WTC11 (cell line): ENCODE measurements at regions not wholly inside any gene's neighbourhood (a gene's known extent, or its start where the extent isn't known, plus 50 kb on each side); places are given as distances from the start of the nearest gene placed in this dataset.
A peak's percentile ranks its signal among the peaks of the same experiment; 100 is the strongest.

Experiments used
- ATAC-seq: fragments of 200-7000 bp; cut with Tn5 transposase; 2 replicates; pipeline ENCODE4 v1.10.0; 2021; ENCODE audit warnings: mild to moderate bottlenecking, moderate library complexity
- CTCF ChIA-PET: fragments of 300-600 bp; sonication (Branson Sonifier 250); formaldehyde crosslinking; loops from one replicate; lab custom pipeline; 2021; ENCODE audit warnings: antibody characterized with exemption; lab: Charles Lee
- POLR2A ChIA-PET: fragments of 350-600 bp; sonication (Branson Sonifier 250); formaldehyde crosslinking; loops from one replicate; lab custom pipeline; 2021; ENCODE audit warnings: antibody characterized with exemption; lab: Charles Lee
- DNase-seq: peaks from one replicate; pipeline ENCODE4 v3.0.0; 2021; ENCODE audit warnings: low spot score
- H3K27ac Mint-ChIP-seq: 2 replicates; pipeline ENCODE4 v1.8.0; 2021; ENCODE audit warnings: mixed read lengths
- H3K27me3 Mint-ChIP-seq: 2 replicates; pipeline ENCODE4 v1.8.0; 2021; ENCODE audit warnings: low read depth, mild to moderate bottlenecking, moderate library complexity, mixed read lengths
- H3K36me3 Mint-ChIP-seq: 2 replicates; pipeline ENCODE4 v1.8.0; 2021; ENCODE audit warnings: mixed read lengths
- H3K4me1 Mint-ChIP-seq: 2 replicates; pipeline ENCODE4 v1.8.0; 2022; ENCODE audit warnings: mixed read lengths
- H3K4me3 Mint-ChIP-seq: 2 replicates; pipeline ENCODE4 v1.8.0; 2021; ENCODE audit warnings: mild to moderate bottlenecking, moderate library complexity, mixed read lengths
- H3K9me3 Mint-ChIP-seq: 2 replicates; pipeline ENCODE4 v1.8.0; 2021; ENCODE audit warnings: mixed read lengths
- ELF4 ChIP-seq: sonication (generic); formaldehyde crosslinking; IDR thresholded peaks from 2 replicates; pipeline ENCODE4 v1.8.1; 2022; ENCODE audit warnings: low read depth, mild to moderate bottlenecking, moderate library complexity, missing genetic modification reagents
- FOXJ3 ChIP-seq: sonication (generic); formaldehyde crosslinking; IDR thresholded peaks from 2 replicates; pipeline ENCODE4 v1.9.0; 2021; ENCODE audit warnings: missing genetic modification reagents, mild to moderate bottlenecking, borderline replicate concordance
- FOXK1 ChIP-seq: sonication (generic); formaldehyde crosslinking; IDR thresholded peaks from 2 replicates; pipeline ENCODE4 v1.8.0; 2022; ENCODE audit warnings: mild to moderate bottlenecking, moderate library complexity, missing genetic modification reagents
- GABPB1 ChIP-seq: sonication (generic); formaldehyde crosslinking; IDR thresholded peaks from 2 replicates; pipeline ENCODE4 v1.8.1; 2023; ENCODE audit warnings: mild to moderate bottlenecking, missing genetic modification reagents
- GRHL2 ChIP-seq: fragments of 250-450 bp; sonication (Bioruptor Pico); IDR thresholded peaks from 2 replicates; pipeline ENCODE4 v1.8.0; 2022; ENCODE audit warnings: mild to moderate bottlenecking, moderate library complexity; ENCODE audit not compliant: insufficient replicate concordance, severe bottlenecking
- NR2C2 ChIP-seq: sonication (generic); formaldehyde crosslinking; IDR thresholded peaks from 2 replicates; pipeline ENCODE4 v1.8.0; 2022; ENCODE audit warnings: mild to moderate bottlenecking, missing genetic modification reagents
- RORB ChIP-seq: fragments of 250-450 bp; sonication (Bioruptor Pico); IDR thresholded peaks from 2 replicates; pipeline ENCODE4 v1.9.0; 2021; ENCODE audit warnings: mild to moderate bottlenecking
- SMAD3 ChIP-seq: sonication (generic); formaldehyde crosslinking; IDR thresholded peaks from 2 replicates; pipeline ENCODE4 v1.8.0; 2022; ENCODE audit warnings: missing genetic modification reagents, mild to moderate bottlenecking, borderline replicate concordance
- TP53 ChIP-seq: sonication (generic); formaldehyde crosslinking; IDR thresholded peaks from 2 replicates; pipeline ENCODE4 v1.8.1; 2023; ENCODE audit warnings: mild to moderate bottlenecking, missing genetic modification reagents
- TF ChIP-seq, protein P1 (sequence below): sonication (generic); formaldehyde crosslinking; IDR thresholded peaks from 2 replicates; pipeline ENCODE4 v1.8.0; 2022; ENCODE audit warnings: mild to moderate bottlenecking, missing genetic modification reagents
- TF ChIP-seq, protein P2 (sequence below): fragments of 250-450 bp; sonication (Bioruptor Pico); IDR thresholded peaks from 2 replicates; pipeline ENCODE4 v1.9.0; 2021; ENCODE audit warnings: mild to moderate bottlenecking
- TF ChIP-seq, protein P3 (sequence below): sonication (generic); formaldehyde crosslinking; conservative IDR thresholded peaks from 2 replicates; pipeline ENCODE4 v1.8.1; 2022; ENCODE audit warnings: mild to moderate bottlenecking, missing genetic modification reagents
- TF ChIP-seq, protein P4 (sequence below): fragments of 250-450 bp; sonication (Bioruptor Pico); IDR thresholded peaks from 2 replicates; pipeline ENCODE4 v1.8.0; 2021; ENCODE audit warnings: mild to moderate bottlenecking
- TF ChIP-seq, protein P5 (sequence below): sonication (generic); formaldehyde crosslinking; IDR thresholded peaks from 2 replicates; pipeline ENCODE4 v1.8.0; 2023; ENCODE audit warnings: missing genetic modification reagents
- TF ChIP-seq, protein P6 (sequence below): sonication (generic); formaldehyde crosslinking; IDR thresholded peaks from 2 replicates; pipeline ENCODE4 v1.8.0; 2023; ENCODE audit warnings: mild to moderate bottlenecking, missing genetic modification reagents
- TF ChIP-seq, protein P7 (sequence below): fragments of 200-600 bp; IDR thresholded peaks from 2 replicates; pipeline ENCODE4 v1.8.0; 2022; ENCODE audit warnings: antibody characterized with exemption
- TF ChIP-seq, protein P8 (sequence below): sonication (generic); formaldehyde crosslinking; IDR thresholded peaks from 2 replicates; pipeline ENCODE4 v1.8.1; 2023; ENCODE audit warnings: mild to moderate bottlenecking, missing genetic modification reagents, moderate library complexity

DNA sequence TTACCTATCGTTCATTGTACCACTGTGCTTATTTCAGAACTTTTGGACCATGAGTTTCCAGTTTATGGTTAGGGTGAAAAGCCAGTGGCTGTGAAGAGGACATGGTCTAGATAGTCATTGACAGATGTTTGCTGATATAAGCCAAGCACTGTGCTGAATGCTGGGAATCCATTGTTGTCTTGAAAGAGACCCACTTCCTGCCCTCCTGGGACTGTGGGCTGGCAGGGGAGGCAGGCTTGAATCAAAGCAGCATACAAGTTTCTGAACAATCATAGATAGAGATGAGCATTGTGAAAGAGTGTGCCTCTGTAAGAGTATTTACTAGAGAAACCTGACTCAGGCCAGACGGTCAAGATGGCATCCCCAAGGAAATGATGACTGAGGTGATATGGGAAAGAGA, 73.4 kb downstream of the NMUR2 start:
- DNase-seq (no peak), ATAC-seq (no peak)
- POLR2A ChIA-PET: no interaction called here
- Mint-ChIP-seq H3K4me3 (no peak overlapping the region), H3K4me1 (peaks cover 10% of the 10 kb centered on the region), H3K27ac (no peak overlapping the region)
- no peak for TF ChIP-seq RORB (CRISPR knock-in tag)
- TF ChIP-seq, protein P1, sequence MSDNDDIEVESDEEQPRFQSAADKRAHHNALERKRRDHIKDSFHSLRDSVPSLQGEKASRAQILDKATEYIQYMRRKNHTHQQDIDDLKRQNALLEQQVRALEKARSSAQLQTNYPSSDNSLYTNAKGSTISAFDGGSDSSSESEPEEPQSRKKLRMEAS (CRISPR knock-in tag): no peak
- TF ChIP-seq, all 79 proteins: peak for 0
- Mint-ChIP-seq H3K9me3 (peaks cover 3% of the 10 kb centered on the region), H3K27me3 (no peaks in the 10 kb centered on the region), H3K36me3 (no peaks in the 10 kb centered on the region)
- CTCF ChIA-PET: no interaction called here

DNA sequence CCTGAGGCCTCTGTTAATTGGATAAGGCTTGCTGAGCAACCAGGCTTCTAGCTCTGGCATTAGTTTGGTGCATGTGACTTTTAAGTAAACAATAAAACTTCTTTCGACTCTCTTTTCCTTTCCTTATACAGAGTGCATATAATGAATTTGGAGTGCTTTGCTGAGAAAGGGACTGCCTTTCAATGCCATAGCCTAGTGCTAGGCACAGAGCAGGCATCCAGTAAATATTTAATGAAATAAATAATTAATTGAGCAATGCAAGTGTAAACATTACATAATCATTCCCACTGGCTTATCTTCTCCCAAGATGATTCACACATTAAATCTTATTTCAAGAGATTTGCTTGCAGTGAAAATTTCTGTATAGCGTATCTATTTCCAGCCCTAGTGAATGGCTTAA, 74.1 kb downstream of the NMUR2 start:
- Mint-ChIP-seq H3K27me3 (no peaks in the 10 kb centered on the region), H3K4me1 (peaks cover 10% of the 10 kb centered on the region), H3K9me3 (peaks cover 9% of the 10 kb centered on the region), H3K36me3 (no peaks in the 10 kb centered on the region), H3K27ac (no peak overlapping the region), H3K4me3 (no peak overlapping the region)
- ATAC-seq (no peak), DNase-seq (no peak)
- CTCF ChIA-PET: no interaction called here
- POLR2A ChIA-PET: no interaction called here
- TF ChIP-seq SMAD3 (no peak), TP53 (CRISPR knock-in tag) (no peak), FOXK1 (CRISPR knock-in tag) (no peak)
- TF ChIP-seq, protein P2, sequence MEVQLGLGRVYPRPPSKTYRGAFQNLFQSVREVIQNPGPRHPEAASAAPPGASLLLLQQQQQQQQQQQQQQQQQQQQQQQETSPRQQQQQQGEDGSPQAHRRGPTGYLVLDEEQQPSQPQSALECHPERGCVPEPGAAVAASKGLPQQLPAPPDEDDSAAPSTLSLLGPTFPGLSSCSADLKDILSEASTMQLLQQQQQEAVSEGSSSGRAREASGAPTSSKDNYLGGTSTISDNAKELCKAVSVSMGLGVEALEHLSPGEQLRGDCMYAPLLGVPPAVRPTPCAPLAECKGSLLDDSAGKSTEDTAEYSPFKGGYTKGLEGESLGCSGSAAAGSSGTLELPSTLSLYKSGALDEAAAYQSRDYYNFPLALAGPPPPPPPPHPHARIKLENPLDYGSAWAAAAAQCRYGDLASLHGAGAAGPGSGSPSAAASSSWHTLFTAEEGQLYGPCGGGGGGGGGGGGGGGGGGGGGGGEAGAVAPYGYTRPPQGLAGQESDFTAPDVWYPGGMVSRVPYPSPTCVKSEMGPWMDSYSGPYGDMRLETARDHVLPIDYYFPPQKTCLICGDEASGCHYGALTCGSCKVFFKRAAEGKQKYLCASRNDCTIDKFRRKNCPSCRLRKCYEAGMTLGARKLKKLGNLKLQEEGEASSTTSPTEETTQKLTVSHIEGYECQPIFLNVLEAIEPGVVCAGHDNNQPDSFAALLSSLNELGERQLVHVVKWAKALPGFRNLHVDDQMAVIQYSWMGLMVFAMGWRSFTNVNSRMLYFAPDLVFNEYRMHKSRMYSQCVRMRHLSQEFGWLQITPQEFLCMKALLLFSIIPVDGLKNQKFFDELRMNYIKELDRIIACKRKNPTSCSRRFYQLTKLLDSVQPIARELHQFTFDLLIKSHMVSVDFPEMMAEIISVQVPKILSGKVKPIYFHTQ (CRISPR knock-in tag): no peak
- TF ChIP-seq, protein P3, sequence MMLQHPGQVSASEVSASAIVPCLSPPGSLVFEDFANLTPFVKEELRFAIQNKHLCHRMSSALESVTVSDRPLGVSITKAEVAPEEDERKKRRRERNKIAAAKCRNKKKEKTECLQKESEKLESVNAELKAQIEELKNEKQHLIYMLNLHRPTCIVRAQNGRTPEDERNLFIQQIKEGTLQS: no peak

DNA sequence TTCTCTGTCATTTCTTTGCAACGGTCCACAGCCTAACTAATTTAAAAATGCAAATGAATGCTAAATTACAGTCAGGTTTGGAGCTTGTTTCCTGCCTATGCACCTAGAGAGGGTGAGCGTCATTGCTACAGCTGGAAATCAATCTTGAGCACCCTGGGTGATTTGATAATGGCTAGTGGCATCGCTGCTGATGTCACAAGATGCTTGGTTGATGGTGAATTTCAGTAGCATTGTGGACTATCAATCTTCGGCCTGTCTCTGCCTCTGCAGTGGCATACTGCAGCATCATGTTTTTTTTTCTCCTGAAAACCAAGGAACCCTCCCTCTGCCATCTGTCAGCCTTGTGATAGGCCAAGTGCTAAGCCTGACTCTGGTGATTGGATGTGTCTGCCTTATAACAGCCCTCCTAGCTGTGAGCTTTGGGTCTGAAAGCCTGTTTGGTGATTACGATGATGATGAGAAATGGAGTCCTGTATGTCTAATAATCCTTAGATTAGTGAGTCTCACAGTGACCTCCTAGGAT, 75.3 kb downstream of the NMUR2 start:
- Mint-ChIP-seq H3K27ac (no peak overlapping the region), H3K4me3 (no peak overlapping the region), H3K4me1 (peaks cover 10% of the 10 kb centered on the region), H3K9me3 (peaks cover 11% of the 10 kb centered on the region), H3K36me3 (no peaks in the 10 kb centered on the region), H3K27me3 (no peaks in the 10 kb centered on the region)
- ChIA-PET POLR2A (no interaction called here), CTCF (no interaction called here)
- ATAC-seq: peak; percentile 50; the same call in 1 of the 2 replicates
- no peak for DNase-seq
- TF ChIP-seq GABPB1 (CRISPR knock-in tag) (no peak), FOXJ3 (CRISPR knock-in tag) (no peak), SMAD3 (no peak), GRHL2 (CRISPR knock-in tag) (no peak), ELF4 (CRISPR knock-in tag) (no peak), NR2C2 (no peak)
- TF ChIP-seq, protein P4, sequence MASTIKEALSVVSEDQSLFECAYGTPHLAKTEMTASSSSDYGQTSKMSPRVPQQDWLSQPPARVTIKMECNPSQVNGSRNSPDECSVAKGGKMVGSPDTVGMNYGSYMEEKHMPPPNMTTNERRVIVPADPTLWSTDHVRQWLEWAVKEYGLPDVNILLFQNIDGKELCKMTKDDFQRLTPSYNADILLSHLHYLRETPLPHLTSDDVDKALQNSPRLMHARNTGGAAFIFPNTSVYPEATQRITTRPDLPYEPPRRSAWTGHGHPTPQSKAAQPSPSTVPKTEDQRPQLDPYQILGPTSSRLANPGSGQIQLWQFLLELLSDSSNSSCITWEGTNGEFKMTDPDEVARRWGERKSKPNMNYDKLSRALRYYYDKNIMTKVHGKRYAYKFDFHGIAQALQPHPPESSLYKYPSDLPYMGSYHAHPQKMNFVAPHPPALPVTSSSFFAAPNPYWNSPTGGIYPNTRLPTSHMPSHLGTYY (CRISPR knock-in tag): no peak
- TF ChIP-seq, protein P5, sequence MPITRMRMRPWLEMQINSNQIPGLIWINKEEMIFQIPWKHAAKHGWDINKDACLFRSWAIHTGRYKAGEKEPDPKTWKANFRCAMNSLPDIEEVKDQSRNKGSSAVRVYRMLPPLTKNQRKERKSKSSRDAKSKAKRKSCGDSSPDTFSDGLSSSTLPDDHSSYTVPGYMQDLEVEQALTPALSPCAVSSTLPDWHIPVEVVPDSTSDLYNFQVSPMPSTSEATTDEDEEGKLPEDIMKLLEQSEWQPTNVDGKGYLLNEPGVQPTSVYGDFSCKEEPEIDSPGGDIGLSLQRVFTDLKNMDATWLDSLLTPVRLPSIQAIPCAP (CRISPR knock-in tag): no peak
- TF ChIP-seq, protein P6, sequence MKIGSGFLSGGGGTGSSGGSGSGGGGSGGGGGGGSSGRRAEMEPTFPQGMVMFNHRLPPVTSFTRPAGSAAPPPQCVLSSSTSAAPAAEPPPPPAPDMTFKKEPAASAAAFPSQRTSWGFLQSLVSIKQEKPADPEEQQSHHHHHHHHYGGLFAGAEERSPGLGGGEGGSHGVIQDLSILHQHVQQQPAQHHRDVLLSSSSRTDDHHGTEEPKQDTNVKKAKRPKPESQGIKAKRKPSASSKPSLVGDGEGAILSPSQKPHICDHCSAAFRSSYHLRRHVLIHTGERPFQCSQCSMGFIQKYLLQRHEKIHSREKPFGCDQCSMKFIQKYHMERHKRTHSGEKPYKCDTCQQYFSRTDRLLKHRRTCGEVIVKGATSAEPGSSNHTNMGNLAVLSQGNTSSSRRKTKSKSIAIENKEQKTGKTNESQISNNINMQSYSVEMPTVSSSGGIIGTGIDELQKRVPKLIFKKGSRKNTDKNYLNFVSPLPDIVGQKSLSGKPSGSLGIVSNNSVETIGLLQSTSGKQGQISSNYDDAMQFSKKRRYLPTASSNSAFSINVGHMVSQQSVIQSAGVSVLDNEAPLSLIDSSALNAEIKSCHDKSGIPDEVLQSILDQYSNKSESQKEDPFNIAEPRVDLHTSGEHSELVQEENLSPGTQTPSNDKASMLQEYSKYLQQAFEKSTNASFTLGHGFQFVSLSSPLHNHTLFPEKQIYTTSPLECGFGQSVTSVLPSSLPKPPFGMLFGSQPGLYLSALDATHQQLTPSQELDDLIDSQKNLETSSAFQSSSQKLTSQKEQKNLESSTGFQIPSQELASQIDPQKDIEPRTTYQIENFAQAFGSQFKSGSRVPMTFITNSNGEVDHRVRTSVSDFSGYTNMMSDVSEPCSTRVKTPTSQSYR (CRISPR knock-in tag): no peak
- TF ChIP-seq, protein P7, sequence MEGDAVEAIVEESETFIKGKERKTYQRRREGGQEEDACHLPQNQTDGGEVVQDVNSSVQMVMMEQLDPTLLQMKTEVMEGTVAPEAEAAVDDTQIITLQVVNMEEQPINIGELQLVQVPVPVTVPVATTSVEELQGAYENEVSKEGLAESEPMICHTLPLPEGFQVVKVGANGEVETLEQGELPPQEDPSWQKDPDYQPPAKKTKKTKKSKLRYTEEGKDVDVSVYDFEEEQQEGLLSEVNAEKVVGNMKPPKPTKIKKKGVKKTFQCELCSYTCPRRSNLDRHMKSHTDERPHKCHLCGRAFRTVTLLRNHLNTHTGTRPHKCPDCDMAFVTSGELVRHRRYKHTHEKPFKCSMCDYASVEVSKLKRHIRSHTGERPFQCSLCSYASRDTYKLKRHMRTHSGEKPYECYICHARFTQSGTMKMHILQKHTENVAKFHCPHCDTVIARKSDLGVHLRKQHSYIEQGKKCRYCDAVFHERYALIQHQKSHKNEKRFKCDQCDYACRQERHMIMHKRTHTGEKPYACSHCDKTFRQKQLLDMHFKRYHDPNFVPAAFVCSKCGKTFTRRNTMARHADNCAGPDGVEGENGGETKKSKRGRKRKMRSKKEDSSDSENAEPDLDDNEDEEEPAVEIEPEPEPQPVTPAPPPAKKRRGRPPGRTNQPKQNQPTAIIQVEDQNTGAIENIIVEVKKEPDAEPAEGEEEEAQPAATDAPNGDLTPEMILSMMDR: no peak
- TF ChIP-seq, protein P8, sequence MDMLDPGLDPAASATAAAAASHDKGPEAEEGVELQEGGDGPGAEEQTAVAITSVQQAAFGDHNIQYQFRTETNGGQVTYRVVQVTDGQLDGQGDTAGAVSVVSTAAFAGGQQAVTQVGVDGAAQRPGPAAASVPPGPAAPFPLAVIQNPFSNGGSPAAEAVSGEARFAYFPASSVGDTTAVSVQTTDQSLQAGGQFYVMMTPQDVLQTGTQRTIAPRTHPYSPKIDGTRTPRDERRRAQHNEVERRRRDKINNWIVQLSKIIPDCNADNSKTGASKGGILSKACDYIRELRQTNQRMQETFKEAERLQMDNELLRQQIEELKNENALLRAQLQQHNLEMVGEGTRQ: no peak
